Hepatic stellate cell (primary cell): ENCODE measurements at regions not wholly inside any gene's neighbourhood (a gene's known extent, or its start where the extent isn't known, plus 50 kb on each side); places are given as distances from the start of the nearest gene placed in this dataset.
"Not testable (repeated sequence)": the region's sequence is repeated elsewhere in the genome, so short reads cannot be mapped to it uniquely, and the experiment has no call there.

Experiments
- DNase-seq: peaks from one replicate; pipeline ENCODE4 v3.0.0; 2011; ENCODE audit warnings: low spot score

DNA sequence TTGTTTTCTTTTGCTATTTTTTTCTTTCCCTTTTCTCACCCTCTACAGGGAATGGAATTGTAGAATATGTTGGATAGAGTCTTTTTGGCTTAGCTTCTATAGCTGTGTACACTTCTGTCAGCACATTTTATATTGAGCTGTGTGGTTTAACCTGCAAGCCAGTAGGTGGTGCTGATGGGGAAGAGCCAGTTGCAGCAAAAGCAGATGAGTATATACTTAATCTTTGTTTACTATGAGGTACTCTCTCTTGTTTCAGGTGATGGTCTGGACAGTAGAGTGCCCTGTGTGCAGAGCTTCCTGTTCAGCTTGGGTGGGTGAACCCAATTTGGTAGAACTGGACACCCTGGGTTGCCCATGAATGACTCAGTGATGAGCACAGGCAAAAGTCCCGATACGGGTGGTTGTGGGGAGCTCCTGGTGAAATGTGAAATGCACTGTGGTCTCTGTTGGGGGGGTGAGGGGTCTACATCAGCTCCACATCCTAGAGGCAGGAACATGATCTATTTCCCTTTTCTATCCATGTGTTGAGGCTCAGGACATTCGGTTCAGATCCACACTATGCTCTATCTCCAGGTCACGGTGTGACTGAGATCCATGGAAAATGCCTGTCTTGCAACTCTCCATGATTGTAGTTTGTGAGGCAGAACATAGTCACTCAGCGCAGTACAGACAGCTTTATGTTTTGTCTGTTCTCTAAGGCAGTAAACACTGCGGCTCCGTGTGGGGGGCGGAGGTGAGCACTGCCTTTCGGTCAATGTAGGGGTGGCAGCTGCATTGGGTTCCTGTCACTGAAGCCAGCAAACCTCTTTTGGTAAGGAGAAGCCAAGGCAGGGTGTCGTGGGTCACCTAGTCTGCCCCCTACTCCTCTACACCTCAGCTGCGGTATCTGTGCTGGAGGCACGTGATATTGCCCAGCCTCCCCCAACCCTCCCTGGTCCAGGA, 353.2 kb downstream of the PRR16 start:
- no peak for DNase-seq

DNA sequence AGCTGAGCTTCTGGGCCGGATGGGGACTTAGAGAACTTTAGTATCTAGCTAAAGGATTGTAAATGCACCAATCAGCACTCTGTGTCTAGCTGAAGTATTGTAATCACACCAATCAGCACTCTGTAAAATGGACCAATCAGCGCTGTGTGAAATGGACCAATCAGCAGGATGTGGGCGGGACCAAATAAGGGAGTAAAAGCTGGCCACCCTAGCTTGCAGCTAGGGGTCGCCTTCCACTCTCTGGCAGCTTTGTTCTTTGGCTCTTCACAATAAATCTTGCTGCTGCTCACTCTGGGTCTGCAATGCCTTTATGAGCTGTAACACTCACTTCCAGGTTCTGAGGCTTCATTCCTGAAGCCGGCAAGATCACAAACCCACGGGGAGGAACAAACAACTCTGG, 354.0 kb downstream of the PRR16 start:
- DNase-seq: no peak

DNA sequence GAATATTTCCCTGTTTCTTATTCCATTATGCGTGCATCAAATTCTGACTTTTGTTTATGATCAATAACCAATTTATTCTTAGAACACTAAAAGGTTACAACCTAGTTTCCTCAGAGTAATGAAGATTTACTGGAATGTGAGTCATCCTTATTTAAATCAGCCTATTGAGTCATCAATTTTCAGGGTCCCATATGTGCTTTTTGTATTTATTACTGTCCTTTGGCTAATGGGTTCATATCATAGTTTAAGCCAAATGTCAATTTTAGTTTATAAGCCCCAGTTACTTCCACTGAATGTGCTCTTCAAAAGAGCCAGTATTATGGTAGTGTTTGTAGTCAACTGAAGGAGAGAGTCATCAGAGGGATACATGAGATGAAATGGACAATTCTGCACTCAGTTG, 359.2 kb downstream of the PRR16 start:
- no peak for DNase-seq

DNA sequence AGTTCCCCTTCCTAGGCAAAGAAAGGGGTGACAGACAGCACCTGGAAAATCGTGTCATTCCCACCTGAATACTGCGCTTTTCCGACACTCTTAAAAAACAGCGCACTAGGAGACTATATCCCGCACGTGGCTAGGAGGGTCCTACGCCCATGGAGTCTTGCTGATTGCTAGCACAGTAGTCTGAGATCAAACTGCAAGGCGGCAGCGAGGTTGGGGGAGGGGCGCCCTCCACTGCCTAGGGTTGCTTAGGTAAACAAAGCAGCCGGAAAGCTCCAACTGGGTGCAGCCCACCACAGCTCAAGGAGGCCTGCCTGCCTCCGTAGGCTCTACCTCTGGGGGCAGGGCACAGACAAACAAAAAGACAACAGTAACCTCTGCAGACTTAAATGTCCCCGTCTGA, 367.5 kb downstream of the PRR16 start:
- DNase-seq: not testable (repeated sequence)

DNA sequence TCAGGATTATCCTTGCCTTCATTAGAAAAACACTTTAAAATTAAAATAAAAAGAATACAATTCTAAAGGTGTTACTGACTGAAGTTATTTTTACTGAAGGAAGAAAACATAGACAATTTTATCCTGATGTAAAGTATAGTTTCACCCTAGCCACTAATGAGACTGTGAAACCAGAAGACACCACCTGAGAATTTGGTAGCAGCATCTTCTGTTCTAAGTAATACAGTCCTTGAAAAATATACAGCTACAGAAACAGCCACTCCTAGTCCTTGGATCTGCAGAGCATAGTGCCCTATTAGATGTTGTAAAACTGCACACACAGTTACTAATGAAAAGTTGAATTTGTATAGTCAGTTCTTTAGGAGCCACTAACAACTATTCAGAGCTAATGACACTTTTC, 377.7 kb downstream of the PRR16 start:
- no peak for DNase-seq

DNA sequence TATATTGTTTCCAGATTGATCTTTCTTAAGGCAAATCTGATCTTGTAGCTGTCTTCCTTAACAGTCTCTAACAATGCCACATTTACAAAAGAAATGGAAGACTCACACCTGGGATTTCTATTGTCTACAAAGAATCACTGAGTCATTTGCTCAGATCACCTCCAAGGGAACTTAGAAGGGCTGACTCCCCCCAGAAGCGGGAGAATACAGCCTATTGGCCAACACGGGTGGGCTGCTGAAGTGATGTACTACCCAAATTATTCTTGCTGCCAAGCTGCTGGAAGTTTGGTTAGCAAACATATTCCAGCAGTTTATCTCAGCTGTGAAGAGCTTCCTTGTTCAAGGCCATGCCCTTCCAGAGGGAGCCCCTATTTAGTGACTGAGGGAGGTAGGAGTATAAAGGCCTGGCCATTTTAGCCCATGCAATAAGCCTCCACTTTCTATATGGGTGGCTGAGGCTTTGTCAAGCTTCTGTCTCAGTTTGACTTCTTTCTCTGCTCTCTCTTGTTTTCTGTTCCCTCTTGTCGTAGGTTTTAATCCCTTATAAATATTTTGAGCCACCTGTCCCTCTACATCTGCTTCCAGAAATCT, 379.4 kb downstream of the PRR16 start:
- DNase-seq: no peak

DNA sequence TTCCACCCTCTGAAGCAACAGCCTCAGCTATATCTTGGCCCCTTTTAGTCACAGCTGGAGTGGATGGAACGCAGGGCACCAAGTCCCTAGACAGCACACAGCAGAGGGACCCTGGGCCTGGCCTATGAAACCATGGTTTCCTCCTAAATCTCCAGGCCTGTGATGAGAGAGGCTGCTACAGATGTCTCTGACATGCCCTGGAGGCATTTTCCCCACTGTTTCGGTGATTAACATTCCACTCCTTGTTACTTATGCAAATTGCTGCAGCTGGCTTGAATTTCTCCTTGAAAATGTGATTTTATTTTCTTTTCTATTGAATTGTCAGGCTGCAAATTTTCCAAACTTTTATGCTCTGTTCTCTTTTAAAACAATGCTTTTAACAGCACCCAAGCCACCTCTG, 384.8 kb downstream of the PRR16 start:
- no peak for DNase-seq

DNA sequence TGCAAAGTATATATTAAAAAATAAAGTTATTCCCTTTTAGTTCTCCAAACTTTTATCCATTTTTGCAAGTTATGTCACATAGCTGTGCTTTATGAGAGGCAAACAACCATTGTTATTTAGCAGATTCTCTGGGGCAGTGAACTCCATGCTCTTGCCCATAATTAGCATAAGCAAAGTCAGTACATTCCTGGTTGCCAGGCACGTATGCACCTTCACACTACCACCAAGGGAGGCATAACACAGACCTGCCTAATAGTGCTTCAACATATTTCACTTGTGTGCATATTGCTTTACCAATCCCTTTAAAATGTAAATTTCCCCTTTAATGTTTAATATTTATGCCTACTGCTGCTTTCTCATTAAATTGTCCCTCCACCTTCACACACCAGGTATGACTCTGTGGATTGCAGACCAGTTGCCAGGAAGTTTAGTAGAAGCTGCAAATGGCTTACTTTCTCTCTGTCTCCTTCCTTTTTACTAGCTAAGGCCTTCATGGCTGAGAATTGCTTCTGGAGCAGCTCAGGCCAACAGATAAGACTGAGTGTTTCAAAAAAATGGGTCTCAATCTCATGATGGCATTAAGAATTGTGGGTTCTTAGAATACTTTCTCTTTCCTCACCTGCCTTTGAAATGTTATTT, 388.2 kb downstream of the PRR16 start:
- DNase-seq: no peak

DNA sequence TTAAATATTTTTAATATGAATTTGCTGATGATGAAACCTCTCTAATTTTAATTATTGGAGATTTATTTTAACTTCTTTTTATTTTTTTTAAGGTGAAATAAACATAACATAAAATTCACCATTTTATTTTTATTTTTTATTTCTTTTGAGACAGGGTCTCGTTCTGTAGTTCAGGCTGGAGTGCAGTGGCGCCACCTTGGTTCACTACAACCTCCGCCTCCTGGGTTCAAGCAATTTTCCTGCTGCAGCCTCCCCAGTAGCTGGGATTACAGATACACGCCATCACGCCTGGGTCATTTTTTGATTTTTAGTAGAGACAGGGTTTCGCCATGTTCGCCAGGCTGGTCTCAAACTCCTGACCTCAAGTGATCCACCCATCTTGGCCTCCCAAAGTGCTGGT, 402.9 kb downstream of the PRR16 start:
- DNase-seq: no peak

DNA sequence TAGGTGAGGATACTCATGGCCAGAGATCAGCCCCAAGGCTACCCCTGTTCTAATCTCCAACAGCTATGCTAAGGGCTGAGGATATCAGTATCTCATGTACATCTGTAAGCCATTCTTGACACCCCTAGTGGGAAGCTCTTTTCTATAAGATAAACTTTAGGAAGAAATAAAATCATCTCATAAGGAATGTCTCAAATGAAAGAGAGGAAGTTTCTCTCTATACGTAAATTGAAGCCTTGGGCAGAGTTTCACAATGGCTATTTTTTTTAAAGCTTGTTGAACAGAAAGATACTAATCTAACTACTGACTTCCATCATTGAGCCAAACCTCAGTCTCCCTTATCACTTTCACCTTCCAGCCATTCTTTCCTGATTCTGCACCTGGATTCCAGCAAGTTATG, 405.7 kb downstream of the PRR16 start:
- DNase-seq: no peak

DNA sequence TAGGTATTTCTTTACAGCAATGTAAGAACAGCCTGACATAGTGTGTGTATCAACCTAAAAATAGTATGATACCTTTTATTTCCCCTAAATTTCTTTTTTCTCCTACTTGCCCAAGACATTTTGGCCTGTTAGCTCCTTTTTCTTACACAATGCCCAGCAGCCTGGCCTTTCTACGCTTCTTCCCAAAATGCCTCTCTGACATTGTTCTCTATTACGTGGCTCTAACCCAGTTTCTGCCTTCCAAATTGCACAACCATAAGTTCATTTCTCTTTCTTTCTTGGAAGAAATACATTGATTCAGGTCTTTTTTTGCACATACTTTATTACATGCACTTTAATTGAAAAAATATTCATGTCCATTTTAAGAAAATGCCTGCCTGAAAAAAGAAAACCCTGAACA, 408.2 kb downstream of the PRR16 start:
- DNase-seq: no peak

DNA sequence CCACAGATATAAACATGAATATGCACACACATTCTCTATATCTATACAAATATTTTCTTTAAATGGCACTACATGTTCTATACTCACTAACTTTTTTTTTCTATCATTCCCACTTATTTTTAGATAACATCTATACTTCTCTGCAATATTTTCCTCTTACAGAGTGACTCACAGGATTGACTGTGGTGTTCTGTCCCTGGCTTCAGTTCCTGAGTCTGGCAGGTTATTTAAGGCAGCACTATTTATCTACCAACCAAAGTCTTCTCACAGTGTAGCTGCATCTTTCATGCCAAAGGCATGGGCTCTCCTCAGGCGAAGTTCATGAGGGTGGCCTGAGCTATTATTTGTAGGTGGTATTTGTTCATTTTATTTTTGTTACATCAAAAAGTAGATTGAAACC, 409.0 kb downstream of the PRR16 start:
- no peak for DNase-seq

DNA sequence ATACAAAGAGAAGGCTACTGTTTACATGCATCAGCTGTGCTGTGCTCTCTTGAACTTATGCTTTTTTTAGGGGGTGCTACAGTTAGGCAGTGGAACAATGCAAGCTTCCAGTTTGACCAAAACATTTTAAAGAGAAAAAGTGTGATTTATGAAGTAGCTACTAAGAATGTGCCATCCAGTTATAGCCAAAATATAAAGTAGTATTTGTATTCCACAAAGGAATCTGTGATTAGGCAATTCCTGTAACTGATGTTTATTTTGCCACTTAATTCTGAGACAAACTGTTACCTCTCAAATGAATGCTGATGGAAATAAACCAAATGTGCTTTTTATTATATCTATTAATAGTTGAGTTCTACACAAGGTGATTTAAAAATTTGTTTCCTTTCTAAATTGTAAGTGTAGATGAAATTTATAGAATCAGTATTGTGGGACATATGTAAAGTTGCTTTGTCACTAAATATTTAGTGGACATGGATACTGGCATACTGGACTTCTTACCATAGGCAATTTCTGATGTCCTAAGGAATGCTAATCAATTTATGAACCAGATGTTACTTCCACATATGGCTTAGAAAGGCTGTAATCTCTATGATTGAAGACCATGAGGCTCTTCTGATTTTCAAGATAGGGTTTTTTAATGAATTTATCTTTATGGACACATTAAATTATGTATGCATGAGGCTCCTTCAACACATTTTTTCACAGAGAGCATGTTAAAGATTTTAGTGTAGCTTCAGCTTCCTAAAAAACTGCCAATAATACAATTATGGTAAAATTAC, 410.2 kb downstream of the PRR16 start:
- no peak for DNase-seq

DNA sequence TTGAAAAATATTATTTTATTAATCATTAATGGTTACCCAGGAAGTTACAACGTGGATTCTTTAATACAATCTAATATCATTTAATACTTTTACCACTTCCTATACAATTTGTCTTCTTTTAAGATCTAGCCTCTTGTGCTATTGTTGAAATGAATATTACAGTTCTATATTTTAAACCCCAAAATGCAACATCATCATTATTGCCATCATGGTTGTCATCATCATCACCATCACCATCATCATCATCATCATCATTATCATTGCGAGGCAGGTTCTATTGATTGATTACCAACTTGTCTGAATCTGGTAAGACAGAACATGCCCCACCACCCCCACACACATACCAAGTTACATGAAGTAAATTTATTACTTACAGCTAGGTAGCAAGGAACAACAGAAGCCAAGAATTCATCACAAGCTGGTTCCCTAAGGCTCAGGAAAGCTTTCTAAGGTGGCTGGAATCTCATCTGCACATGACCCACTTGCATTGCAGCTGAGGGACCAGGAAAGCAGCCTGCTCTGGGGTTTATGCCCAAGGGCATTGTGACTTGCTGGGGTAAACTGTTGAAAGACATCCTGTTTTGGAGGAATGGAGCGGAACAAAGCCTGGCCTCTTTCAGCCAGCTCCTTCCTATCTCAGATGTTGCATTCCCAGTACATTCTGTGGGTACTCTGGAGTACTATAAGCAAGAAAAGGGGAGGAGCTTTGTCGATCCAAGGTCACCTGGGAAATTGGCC, 418.1 kb downstream of the PRR16 start:
- DNase-seq: no peak

DNA sequence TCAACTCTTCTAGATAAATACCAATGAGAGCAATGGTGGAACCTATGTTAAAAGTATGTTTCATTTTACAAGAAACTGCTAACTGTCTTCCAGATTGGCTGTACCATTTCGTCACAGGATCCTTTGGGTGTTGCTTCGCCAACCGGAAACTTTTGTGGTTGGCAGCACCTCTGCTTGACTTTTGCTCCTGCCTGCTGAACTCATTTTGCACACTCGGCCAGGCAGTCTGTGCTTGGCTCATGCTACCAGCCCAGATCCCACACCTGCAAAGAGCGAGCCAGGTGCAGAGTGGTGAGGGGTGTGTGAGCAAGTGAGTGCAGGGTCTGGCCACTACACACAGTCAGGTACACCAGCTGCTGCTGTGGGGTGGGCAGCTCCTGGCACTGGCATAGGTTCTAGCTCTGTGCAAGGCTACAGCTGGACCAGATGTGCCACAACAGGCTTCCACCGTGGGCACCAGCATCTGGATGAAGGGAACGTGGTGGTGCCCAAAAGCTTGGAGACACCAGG, 422.3 kb downstream of the PRR16 start:
- no peak for DNase-seq

DNA sequence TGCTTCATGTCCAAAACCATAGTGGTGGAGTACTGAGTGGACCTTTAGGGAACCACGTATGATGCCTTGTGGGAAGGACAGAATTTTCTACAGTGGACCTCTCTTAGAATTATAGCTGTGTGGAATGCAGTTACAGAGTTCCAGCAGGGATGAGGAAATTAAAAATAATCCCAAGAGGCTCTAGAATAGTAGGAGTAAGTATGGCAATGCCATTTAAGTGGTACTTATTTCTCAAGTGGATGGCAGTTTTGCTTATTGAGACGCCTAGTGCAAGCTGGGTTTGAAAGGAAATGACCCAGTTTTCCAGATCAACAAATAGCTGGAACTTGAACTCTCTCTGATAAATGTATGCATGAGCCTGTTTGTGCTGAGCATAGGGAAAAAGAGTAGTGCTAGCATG, 431.6 kb downstream of the PRR16 start:
- no peak for DNase-seq

DNA sequence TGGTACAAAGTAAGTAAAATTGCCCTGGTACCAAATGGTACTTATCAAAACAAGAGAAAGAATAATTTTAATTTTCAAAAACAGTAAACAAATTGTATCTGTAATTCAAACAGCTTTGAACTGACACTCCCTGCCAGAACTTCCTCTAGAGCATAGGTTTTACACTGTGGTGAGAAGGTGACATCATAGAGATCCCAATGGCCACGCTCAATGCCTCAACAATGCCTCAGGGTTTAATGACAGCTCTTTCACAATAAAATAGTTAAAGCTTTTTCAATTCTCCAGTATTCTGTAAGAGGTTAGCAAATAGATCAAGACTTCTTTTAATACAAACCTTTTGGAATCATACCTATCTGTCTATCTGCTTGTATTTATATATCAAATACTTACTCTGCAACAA, 437.1 kb downstream of the PRR16 start:
- DNase-seq: no peak

DNA sequence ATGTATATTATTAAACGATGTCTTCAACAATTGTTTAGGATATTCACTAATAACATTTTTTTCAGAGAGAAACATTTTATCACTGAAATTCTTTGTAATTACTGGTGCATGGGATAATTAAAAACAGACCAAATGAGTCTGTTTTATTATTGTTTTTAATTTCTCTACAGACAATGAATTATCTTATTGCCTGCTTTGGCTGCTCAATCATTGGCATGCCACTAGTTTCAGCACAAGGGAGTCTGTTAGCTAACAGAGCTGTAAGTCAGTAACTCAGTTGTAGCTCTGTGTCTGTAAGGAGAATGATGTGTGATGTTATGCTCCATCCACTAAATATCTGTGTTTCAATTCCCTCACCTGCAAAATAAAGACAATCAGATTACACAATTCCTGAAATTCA, 443.9 kb downstream of the PRR16 start:
- DNase-seq: no peak

DNA sequence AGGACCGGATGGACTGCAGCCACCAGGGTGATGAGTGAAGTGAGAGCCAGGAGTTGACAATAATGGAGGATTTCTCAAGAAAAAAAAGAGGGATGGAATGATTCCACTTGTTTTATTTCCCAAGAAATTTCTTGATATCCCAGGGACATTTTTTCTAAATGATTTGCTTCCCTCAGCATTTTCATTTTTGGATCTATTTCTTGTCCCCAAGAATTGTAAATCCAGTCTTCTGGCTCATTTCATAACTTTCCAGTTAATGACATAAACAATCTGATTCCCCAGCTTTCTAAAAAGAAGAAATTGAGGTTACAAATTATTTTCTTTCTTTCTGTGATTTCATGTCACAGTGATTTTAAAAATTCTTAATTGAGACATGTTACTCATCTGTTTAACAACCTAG, 446.5 kb downstream of the PRR16 start:
- no peak for DNase-seq

DNA sequence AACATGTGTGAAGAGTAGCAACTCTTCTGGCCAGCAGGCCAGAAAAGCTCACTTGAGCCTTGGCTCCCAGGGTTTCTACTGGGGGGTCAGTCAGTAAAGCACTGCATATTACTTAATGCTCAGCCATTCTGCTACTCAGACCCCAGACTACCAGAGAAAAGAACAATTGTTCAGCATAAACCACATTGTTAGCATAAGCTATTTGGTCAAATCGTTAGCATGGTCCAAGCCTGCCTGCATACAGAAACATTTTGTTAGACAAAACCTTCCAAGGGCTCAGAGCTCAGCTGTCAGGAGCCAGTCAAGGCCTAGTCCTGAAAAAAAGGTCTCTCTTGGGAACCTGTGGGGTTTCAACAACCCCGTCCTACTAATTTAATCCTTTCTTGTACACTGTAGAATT, 449.3 kb downstream of the PRR16 start:
- DNase-seq: no peak

DNA sequence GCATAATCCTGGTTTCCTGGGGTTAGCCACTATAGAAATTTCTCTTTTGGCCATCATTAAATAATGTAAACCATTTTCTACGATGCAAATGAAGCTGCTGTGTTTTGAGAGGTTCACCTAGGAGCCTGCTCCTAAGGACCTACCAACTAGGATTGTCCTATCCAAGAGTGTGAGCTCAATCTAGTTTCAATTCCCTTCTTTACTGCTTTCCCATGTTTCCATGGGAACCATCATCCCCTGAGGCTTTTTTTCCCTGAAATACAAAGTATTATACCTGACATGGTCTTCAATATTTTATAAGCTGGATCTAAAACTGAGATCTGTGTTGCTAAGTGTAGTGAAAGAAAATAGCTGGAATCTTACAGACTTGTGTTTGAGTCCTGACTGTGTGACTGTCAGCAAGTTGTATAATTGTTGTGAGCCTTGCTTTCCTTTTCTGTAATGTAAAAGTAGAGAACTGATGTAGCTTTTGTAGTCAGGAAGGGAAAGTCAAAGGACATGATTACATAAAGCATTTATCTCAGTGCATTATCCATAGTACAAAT, 453.2 kb downstream of the PRR16 start:
- no peak for DNase-seq
